IMR-90 (cell line): ENCODE measurements at regions not wholly inside any gene's neighbourhood (a gene's known extent, or its start where the extent isn't known, plus 50 kb on each side); places are given as distances from the start of the nearest gene placed in this dataset.

Source experiments
- ATAC-seq: fragments of 200-7000 bp; cut with Tn5 transposase; 2 replicates; pipeline ENCODE4 v1.9.1; 2020; ENCODE audit warnings: low read depth, mild to moderate bottlenecking, moderate library complexity
- BruUV-seq: library from RNA; stranded (reverse); fragments of 400-500 nt; replicated peaks from 2 replicates; lab custom pipeline; 2021; lab: Mats Ljungman, UMichigan
- CTCF ChIA-PET: fragments of 300-600 bp; formaldehyde crosslinking; extraction: SDS; loops from one replicate; lab custom pipeline; 2021; ENCODE audit warnings: antibody characterized with exemption; lab: Yijun Ruan, JAX
- POLR2A ChIA-PET: fragments of 300-600 bp; sonication (Branson Sonifier 250); formaldehyde crosslinking; loops from one replicate; lab custom pipeline; 2022; ENCODE audit warnings: antibody characterized with exemption; ENCODE audit not compliant: unreplicated experiment; lab: Charles Lee
- DNase-seq: peaks from one replicate; pipeline ENCODE4 v3.0.0; 2013
- H2AFZ ChIP-seq: replicated peaks from 2 replicates; pipeline ENCODE3; 2013; ENCODE audit warnings: low read length, mild to moderate bottlenecking; ENCODE audit not compliant: poor library complexity
- H2AK5ac ChIP-seq: 2 replicates; pipeline ENCODE4 v1.6.1; 2013; ENCODE audit warnings: low read depth, low read length, inconsistent platforms
- H2AK9ac ChIP-seq: replicated peaks from 2 replicates; pipeline ENCODE3; 2013; ENCODE audit warnings: mild to moderate bottlenecking, low read depth, low read length, moderate library complexity; ENCODE audit not compliant: poor library complexity
- H2BK120ac ChIP-seq: 2 replicates; pipeline ENCODE4 v1.6.1; 2013; ENCODE audit warnings: low read depth, low read length, inconsistent platforms
- H2BK15ac ChIP-seq: 3 replicates; pipeline ENCODE4 v1.6.1; 2013; ENCODE audit warnings: low read depth, low read length, inconsistent platforms
- H2BK20ac ChIP-seq: 2 replicates; pipeline ENCODE4 v1.6.1; 2013; ENCODE audit warnings: low read depth, mild to moderate bottlenecking, inconsistent platforms, low read length, moderate library complexity
- H2BK5ac ChIP-seq: 2 replicates; pipeline ENCODE4 v1.6.1; 2013; ENCODE audit warnings: mild to moderate bottlenecking, low read depth, low read length, inconsistent platforms; ENCODE audit not compliant: poor library complexity, severe bottlenecking
- H3K14ac ChIP-seq: replicated peaks from 2 replicates; pipeline ENCODE4 v1.6.1; 2013; ENCODE audit warnings: low read depth, low read length, inconsistent platforms
- H3K18ac ChIP-seq: 2 replicates; pipeline ENCODE4 v1.6.1; 2013; ENCODE audit warnings: low read depth, low read length, control low read depth
- H3K23ac ChIP-seq: 2 replicates; pipeline ENCODE4 v1.6.1; 2013; ENCODE audit warnings: low read depth, low read length, inconsistent platforms
- H3K27ac ChIP-seq: 2 replicates; pipeline ENCODE4 v1.5.1; 2013; ENCODE audit warnings: mild to moderate bottlenecking, control low read depth, low read length; ENCODE audit not compliant: insufficient read depth
- H3K27me3 ChIP-seq: 2 replicates; pipeline ENCODE4 v1.6.1; 2013; ENCODE audit warnings: low read length; ENCODE audit not compliant: control insufficient read depth, insufficient read depth
- H3K36me3 ChIP-seq: 2 replicates; pipeline ENCODE4 v1.6.1; 2013; ENCODE audit warnings: low read length, mixed read lengths; ENCODE audit not compliant: control insufficient read depth, insufficient read depth
- H3K4ac ChIP-seq: 2 replicates; pipeline ENCODE4 v1.6.1; 2013; ENCODE audit warnings: low read depth, low read length, inconsistent platforms
- H3K4me1 ChIP-seq: 2 replicates; pipeline ENCODE4 v1.6.1; 2013; ENCODE audit warnings: low read length, mixed read lengths; ENCODE audit not compliant: control insufficient read depth, insufficient read depth
- H3K4me2 ChIP-seq: 2 replicates; pipeline ENCODE4 v1.6.1; 2013; ENCODE audit warnings: low read depth, mild to moderate bottlenecking, control low read depth, low read length, moderate library complexity
- H3K4me3 ChIP-seq: 2 replicates; pipeline ENCODE4 v1.5.1; 2013; ENCODE audit warnings: low read depth, mild to moderate bottlenecking, control low read depth, low read length, moderate library complexity; ENCODE audit not compliant: insufficient read depth
- H3K56ac ChIP-seq: 2 replicates; pipeline ENCODE4 v1.6.1; 2013; ENCODE audit warnings: low read length, inconsistent platforms; ENCODE audit not compliant: insufficient read depth; ENCODE audit errors: extremely low read depth
- H3K79me1 ChIP-seq, 2 experiments: 2 replicates each; pipeline ENCODE4 v1.6.1; 2013; ENCODE audit warnings: low read length in 2 of 2, inconsistent platforms in 1 of 2, low read depth in 1 of 2
- H3K9ac ChIP-seq: 2 replicates; pipeline ENCODE4 v1.6.1; 2013; ENCODE audit warnings: low read depth, low read length, control low read depth
- H3K9me1 ChIP-seq: 2 replicates; pipeline ENCODE4 v1.6.1; 2013; ENCODE audit warnings: low read length, inconsistent platforms; ENCODE audit not compliant: insufficient read depth
- H3K9me3 ChIP-seq: 2 replicates; pipeline ENCODE4 v1.6.1; 2013; ENCODE audit warnings: low read length; ENCODE audit not compliant: control insufficient read depth, insufficient read depth
- H4K20me1 ChIP-seq: 2 replicates; pipeline ENCODE4 v1.6.1; 2013; ENCODE audit warnings: low read length, inconsistent platforms; ENCODE audit not compliant: insufficient read depth
- H4K5ac ChIP-seq: 2 replicates; pipeline ENCODE4 v1.6.1; 2013; ENCODE audit warnings: mild to moderate bottlenecking, low read depth, low read length, control low read depth
- H4K8ac ChIP-seq, 2 experiments: 2 replicates each; pipeline ENCODE4 v1.6.1; 2013; ENCODE audit warnings: low read depth in 2 of 2, low read length in 2 of 2, control low read depth in 1 of 2, inconsistent platforms in 1 of 2
- H4K91ac ChIP-seq: 2 replicates; pipeline ENCODE4 v1.6.1; 2013; ENCODE audit warnings: low read depth, low read length, inconsistent platforms; ENCODE audit not compliant: insufficient read depth
- BHLHE40 ChIP-seq: fragments of 150-350 bp; IDR thresholded peaks from 2 replicates; pipeline ENCODE4 v1.6.1; 2016; ENCODE audit warnings: mild to moderate bottlenecking, low read depth, low read length
- CEBPB ChIP-seq: IDR thresholded peaks from 2 replicates; pipeline ENCODE4 v1.6.1; 2012; ENCODE audit warnings: low read depth, low read length, improper control_type of control experiment
- FOS ChIP-seq: fragments of 150-350 bp; IDR thresholded peaks from 2 replicates; pipeline ENCODE4 v1.6.1; 2016; ENCODE audit warnings: low read depth, low read length
- MAFK ChIP-seq: IDR thresholded peaks from 2 replicates; pipeline ENCODE4 v1.6.1; 2012; ENCODE audit warnings: low read depth, low read length, improper control_type of control experiment
- MXI1 ChIP-seq: IDR thresholded peaks from 2 replicates; pipeline ENCODE4 v1.6.1; 2012; ENCODE audit warnings: low read depth, mild to moderate bottlenecking, low read length, moderate library complexity, borderline replicate concordance
- NFE2L2 ChIP-seq: fragments of 150-350 bp; IDR thresholded peaks from 2 replicates; pipeline ENCODE4 v1.6.1; 2016; ENCODE audit warnings: low read depth, mild to moderate bottlenecking, low read length
- POLR2A ChIP-seq: IDR thresholded peaks from 2 replicates; pipeline ENCODE4 v1.6.1; 2012; ENCODE audit warnings: mild to moderate bottlenecking, low read depth, low read length
- RAD21 ChIP-seq: IDR thresholded peaks from 2 replicates; pipeline ENCODE4 v1.6.1; 2012; ENCODE audit warnings: low read length, improper control_type of control experiment
- RCOR1 ChIP-seq: IDR thresholded peaks from 2 replicates; pipeline ENCODE4 v1.6.1; 2012; ENCODE audit warnings: mild to moderate bottlenecking, low read length, improper control_type of control experiment; ENCODE audit not compliant: insufficient replicate concordance
- WGBS, 2 experiments: methylation state at CpG; one replicate each; pipeline versions ENCODE4 v1.1.5 to v1.1.7; 2013; ENCODE audit warnings: missing lambda C conversion rate in 2 of 2; ENCODE audit not compliant: insufficient read length in 1 of 2; ENCODE audit errors: extremely low coverage in 2 of 2; 5-methylcytosine and 5-hydroxymethylcytosine counted together
- dilution Hi-C: fragments of 300-500 bp; cut with HindIII; formaldehyde crosslinking; loops from one replicate; pipeline ENCODE4 v1.14.3; 2018; ENCODE audit warnings: low sequenced_read_pairs; ENCODE audit not compliant: unreplicated experiment
- in situ Hi-C: fragments of 300-500 bp; cut with MboI; formaldehyde crosslinking; loops from 3 replicates; pipeline ENCODE4 v1.14.3; 2019; ENCODE audit warnings: low sequenced_read_pairs, inconsistent platforms, mixed read lengths
- intact Hi-C: fragments of 100-400 bp; cut with micrococcal nuclease; formaldehyde crosslinking; loops from 2 replicates; pipeline ENCODE4 v1.10.0; 2022
- TF ChIP-seq, protein P1 (sequence below): fragments of 150-350 bp; IDR thresholded peaks from 2 replicates; pipeline ENCODE4 v1.6.1; 2016; ENCODE audit warnings: low read depth, mild to moderate bottlenecking, low read length, moderate library complexity, borderline replicate concordance

DNA sequence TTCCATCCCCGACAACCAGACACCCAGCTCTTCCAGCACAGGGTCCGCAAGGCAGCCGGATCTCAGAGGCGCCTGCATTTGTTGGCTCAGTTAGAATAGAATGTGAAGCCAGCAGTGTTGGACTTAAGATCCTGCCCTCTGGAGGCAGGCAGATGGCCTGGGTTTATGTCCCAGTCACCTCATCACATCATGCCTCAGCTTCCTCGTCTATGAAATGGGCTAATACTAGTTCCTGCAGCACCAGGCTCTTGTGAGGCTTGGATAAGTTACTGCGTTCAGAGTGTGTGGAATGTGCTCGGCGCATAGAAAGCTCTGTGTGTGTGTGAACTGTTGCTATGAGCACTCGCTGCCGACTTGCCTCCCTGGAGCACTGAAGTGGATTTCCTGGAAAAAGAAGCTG lies 202.5 kb upstream of the GPR26 start:
- H3K9me3 ChIP-seq = peaks cover 47% of the 10 kb centered on the region
- intact Hi-C loops = no loop called here
- no peak for DNase-seq
- H2BK15ac ChIP-seq = no peak overlapping the region
- BruUV-seq = no TSS peak
- H3K56ac ChIP-seq = no peak overlapping the region
- H2AK9ac ChIP-seq = no peak overlapping the region
- no peaks in the 10 kb centered on the region for H3K79me1 ChIP-seq
- no peaks in the 10 kb centered on the region for H3K4me1 ChIP-seq
- no peak overlapping the region for H3K4me2 ChIP-seq
- no peak overlapping the region for H2AK5ac ChIP-seq
- no peak for TF ChIP-seq RAD21
- TF ChIP-seq RCOR1 = no peak
- TF ChIP-seq FOS = no peak
- no peak for TF ChIP-seq POLR2A
- TF ChIP-seq CEBPB = no peak
- TF ChIP-seq NFE2L2 = no peak
- TF ChIP-seq MAFK = no peak
- TF ChIP-seq, protein P1, sequence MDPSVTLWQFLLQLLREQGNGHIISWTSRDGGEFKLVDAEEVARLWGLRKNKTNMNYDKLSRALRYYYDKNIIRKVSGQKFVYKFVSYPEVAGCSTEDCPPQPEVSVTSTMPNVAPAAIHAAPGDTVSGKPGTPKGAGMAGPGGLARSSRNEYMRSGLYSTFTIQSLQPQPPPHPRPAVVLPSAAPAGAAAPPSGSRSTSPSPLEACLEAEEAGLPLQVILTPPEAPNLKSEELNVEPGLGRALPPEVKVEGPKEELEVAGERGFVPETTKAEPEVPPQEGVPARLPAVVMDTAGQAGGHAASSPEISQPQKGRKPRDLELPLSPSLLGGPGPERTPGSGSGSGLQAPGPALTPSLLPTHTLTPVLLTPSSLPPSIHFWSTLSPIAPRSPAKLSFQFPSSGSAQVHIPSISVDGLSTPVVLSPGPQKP = no peak
- TF ChIP-seq MXI1 = no peak
- no peak for TF ChIP-seq BHLHE40
- no peak overlapping the region for H2AFZ ChIP-seq
- H2BK20ac ChIP-seq = no peak overlapping the region
- H3K36me3 ChIP-seq = no peaks in the 10 kb centered on the region
- whole genome bisulfite sequencing, 2 experiments = 70% methylated on average over 2 of the region's 10 CpGs; no CpG with 5 or more reads in 1 of the 2 experiments
- no peak overlapping the region for H4K8ac ChIP-seq
- no peaks in the 10 kb centered on the region for H3K27me3 ChIP-seq
- H2BK120ac ChIP-seq = no peak overlapping the region
- in situ Hi-C loops = no loop called here
- no peak overlapping the region for H3K18ac ChIP-seq
- H3K9ac ChIP-seq = no peak overlapping the region
- no peak overlapping the region for H4K91ac ChIP-seq
- no peak for ATAC-seq
- POLR2A ChIA-PET = no interaction called here
- H2BK5ac ChIP-seq = no peak overlapping the region
- no peak overlapping the region for H3K14ac ChIP-seq
- no peak overlapping the region for H4K5ac ChIP-seq
- no peak overlapping the region for H3K4me3 ChIP-seq
- no peak overlapping the region for H3K4ac ChIP-seq
- H3K27ac ChIP-seq = no peak overlapping the region
- H4K20me1 ChIP-seq = no peaks in the 10 kb centered on the region
- dilution Hi-C loops = no loop called here
- H3K9me1 ChIP-seq = no peaks in the 10 kb centered on the region
- H3K23ac ChIP-seq = no peak overlapping the region
- CTCF ChIA-PET = no interaction called here
